ENCODE measurements at regions not wholly inside any gene's neighbourhood (a gene's known extent, or its start where the extent isn't known, plus 50 kb on each side); places are given as distances from the start of the nearest gene placed in this dataset.
A peak's percentile ranks its signal among the peaks of the same experiment; 100 is the strongest.

DNA sequence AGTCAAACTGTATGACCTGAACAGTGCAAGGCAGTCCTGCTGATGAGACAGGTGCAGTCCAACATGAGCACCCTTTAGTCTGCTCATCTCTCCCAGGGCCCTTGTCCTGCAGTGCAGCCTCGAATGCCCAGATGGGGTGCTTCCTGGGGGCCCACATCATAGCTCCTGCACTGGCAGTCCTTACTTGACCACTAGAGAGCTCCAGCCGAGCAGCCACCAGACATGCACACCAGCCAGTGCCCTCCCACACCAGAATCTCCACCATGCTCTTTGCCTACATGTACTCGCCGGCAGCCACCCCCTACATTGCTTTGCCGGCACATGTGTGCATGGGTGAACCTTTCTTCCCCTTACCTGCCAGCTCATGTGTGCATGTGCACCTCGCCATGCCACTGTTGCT, 188.8 kb upstream of the GULP1 start:
- no peaks in the 10 kb centered on the region for H3K36me3 Mint-ChIP-seq
- H3K27ac ChIP-seq (ENCODE audit: low read depth in 1 of 2, low read length in 2 of 2), result no peak overlapping the region
- WGBS (ENCODE audit: insufficient coverage), result 74% methylated on average over 6 of the region's 6 CpGs
- intact Hi-C loops (cut with micrococcal nuclease), result no loop called here
- no peaks in the 10 kb centered on the region for H3K79me2 ChIP-seq (ENCODE audit: insufficient read depth, low read length)
- H3K9me3 Mint-ChIP-seq, result peaks cover 6 to 26% (median 11%) of the 10 kb centered on the region in 7 donors
- peaks cover 0 to 3% (median 0%) of the 10 kb centered on the region in 3 donors for H3K27me3 Mint-ChIP-seq (ENCODE audit: low read depth in 3 of 3)
- no peak overlapping the region for H2AFZ ChIP-seq (ENCODE audit: insufficient read depth, low read depth, low read length, poor library complexity, severe bottlenecking)
- no peak overlapping the region for H3K4me3 ChIP-seq (replicated peaks in 1 of 3; ENCODE audit: low read depth in 2 of 3, low read length in 3 of 3)
- no peaks in the 10 kb centered on the region for H3K36me3 ChIP-seq (replicated peaks in 1 of 2; ENCODE audit: control insufficient read depth in 1 of 2, insufficient read depth in 2 of 2, low read length in 2 of 2)
- H3K27ac Mint-ChIP-seq, result peak overlapping the region in 1 of 7 donors; percentile 54
- no peak overlapping the region for H3K4me3 Mint-ChIP-seq
- H3K9ac ChIP-seq (ENCODE audit: insufficient read depth, low read length, poor library complexity, severe bottlenecking), result no peak overlapping the region
- DNase-seq, result peak in 1 of 3 donors; percentile 2
- no peak overlapping the region for H3K4me2 ChIP-seq (replicated peaks; ENCODE audit: extremely low read depth, low read length, poor library complexity, severe bottlenecking)
- no peaks in the 10 kb centered on the region for H3K27me3 ChIP-seq (ENCODE audit: control insufficient read depth in 2 of 2, insufficient read depth in 2 of 2, low read length in 2 of 2)
- H3K4me1 ChIP-seq (ENCODE audit: control insufficient read depth in 1 of 2, insufficient read depth in 2 of 2, low read length in 2 of 2), result no peaks in the 10 kb centered on the region
- no peaks in the 10 kb centered on the region for H3K4me1 Mint-ChIP-seq
- peaks cover 16 to 18% of the 10 kb centered on the region in 2 donors for H3K9me3 ChIP-seq (replicated peaks in 1 of 2; ENCODE audit: control insufficient read depth in 1 of 2, insufficient read depth in 1 of 2, low read length in 2 of 2)
- TF ChIP-seq, protein P1, sequence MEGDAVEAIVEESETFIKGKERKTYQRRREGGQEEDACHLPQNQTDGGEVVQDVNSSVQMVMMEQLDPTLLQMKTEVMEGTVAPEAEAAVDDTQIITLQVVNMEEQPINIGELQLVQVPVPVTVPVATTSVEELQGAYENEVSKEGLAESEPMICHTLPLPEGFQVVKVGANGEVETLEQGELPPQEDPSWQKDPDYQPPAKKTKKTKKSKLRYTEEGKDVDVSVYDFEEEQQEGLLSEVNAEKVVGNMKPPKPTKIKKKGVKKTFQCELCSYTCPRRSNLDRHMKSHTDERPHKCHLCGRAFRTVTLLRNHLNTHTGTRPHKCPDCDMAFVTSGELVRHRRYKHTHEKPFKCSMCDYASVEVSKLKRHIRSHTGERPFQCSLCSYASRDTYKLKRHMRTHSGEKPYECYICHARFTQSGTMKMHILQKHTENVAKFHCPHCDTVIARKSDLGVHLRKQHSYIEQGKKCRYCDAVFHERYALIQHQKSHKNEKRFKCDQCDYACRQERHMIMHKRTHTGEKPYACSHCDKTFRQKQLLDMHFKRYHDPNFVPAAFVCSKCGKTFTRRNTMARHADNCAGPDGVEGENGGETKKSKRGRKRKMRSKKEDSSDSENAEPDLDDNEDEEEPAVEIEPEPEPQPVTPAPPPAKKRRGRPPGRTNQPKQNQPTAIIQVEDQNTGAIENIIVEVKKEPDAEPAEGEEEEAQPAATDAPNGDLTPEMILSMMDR (IDR thresholded peaks at IDR 0.05), result no peak
- no peaks in the 10 kb centered on the region for H4K20me1 ChIP-seq (ENCODE audit: insufficient read depth, low read length)

DNA sequence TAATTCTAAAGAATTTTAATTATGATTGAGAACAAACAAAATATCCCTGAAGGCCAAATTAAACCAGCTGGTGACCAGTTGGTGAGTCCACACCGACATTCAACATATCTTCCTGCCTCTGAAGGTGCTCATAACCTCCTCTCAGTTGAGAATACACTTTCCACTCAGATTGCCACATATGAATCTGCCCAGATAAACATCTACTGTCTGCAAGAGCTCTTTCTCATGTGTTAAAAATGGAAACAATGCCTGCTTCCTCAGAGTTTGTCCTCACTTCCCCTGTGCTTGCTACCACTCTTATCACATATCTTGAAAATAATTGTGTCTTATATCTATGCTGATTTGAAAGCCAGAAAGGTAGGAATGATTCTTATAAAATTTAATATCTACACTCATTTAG, 177.7 kb upstream of the GULP1 start:
- no peaks in the 10 kb centered on the region for H3K4me1 Mint-ChIP-seq
- peaks cover 0 to 4% (median 2%) of the 10 kb centered on the region in 7 donors for H3K9me3 Mint-ChIP-seq
- Histone ChIP-seq H3K27ac (ENCODE audit: low read depth in 1 of 2, low read length in 2 of 2) (no peak overlapping the region), H4K20me1 (ENCODE audit: insufficient read depth, low read length) (no peaks in the 10 kb centered on the region), H3K36me3 (replicated peaks in 1 of 2; ENCODE audit: control insufficient read depth in 1 of 2, insufficient read depth in 2 of 2, low read length in 2 of 2) (no peaks in the 10 kb centered on the region), H3K9me3 (replicated peaks in 1 of 2; ENCODE audit: control insufficient read depth in 1 of 2, insufficient read depth in 1 of 2, low read length in 2 of 2) (no peaks in the 10 kb centered on the region), H3K27me3 (ENCODE audit: control insufficient read depth in 2 of 2, insufficient read depth in 2 of 2, low read length in 2 of 2) (no peaks in the 10 kb centered on the region), H3K79me2 (ENCODE audit: insufficient read depth, low read length) (no peaks in the 10 kb centered on the region), H2AFZ (ENCODE audit: insufficient read depth, low read depth, low read length, poor library complexity, severe bottlenecking) (no peak overlapping the region), H3K4me1 (ENCODE audit: control insufficient read depth in 1 of 2, insufficient read depth in 2 of 2, low read length in 2 of 2) (no peaks in the 10 kb centered on the region), H3K9ac (ENCODE audit: insufficient read depth, low read length, poor library complexity, severe bottlenecking) (no peak overlapping the region), H3K4me3 (replicated peaks in 1 of 3; ENCODE audit: low read depth in 2 of 3, low read length in 3 of 3) (no peak overlapping the region), H3K4me2 (replicated peaks; ENCODE audit: extremely low read depth, low read length, poor library complexity, severe bottlenecking) (no peak overlapping the region)
- WGBS (ENCODE audit: insufficient coverage), result no CpG with 5 or more reads among the region's 1 CpG
- no peak for DNase-seq
- H3K27ac Mint-ChIP-seq, result no peak overlapping the region
- no peaks in the 10 kb centered on the region for H3K36me3 Mint-ChIP-seq
- intact Hi-C loops (cut with micrococcal nuclease), result no loop called here
- H3K4me3 Mint-ChIP-seq, result no peak overlapping the region
- TF ChIP-seq, protein P1 (IDR thresholded peaks at IDR 0.05), result no peak
- peaks cover 0 to 2% (median 0%) of the 10 kb centered on the region in 3 donors for H3K27me3 Mint-ChIP-seq (ENCODE audit: low read depth in 3 of 3)

Measured in CD14-positive monocyte (primary cell).